Breast epithelium (tissue), 3 donors: ENCODE measurements at regions not wholly inside any gene's neighbourhood (a gene's known extent, or its start where the extent isn't known, plus 50 kb on each side); places are given as distances from the start of the nearest gene placed in this dataset.

Experiments
- POLR2A ChIP-seq: fragments of 450-650 bp; IDR thresholded peaks from one replicate; pipeline ENCODE4 v1.6.1; 2016; ENCODE audit warnings: antibody characterized with exemption, mild to moderate bottlenecking, moderate library complexity
- POLR2AphosphoS5 ChIP-seq, 3 donors: sonication (generic); formaldehyde crosslinking; IDR thresholded peaks; one replicate each; pipeline ENCODE4 v1.6.1; 2017; ENCODE audit warnings: antibody characterized with exemption in 3 of 3
- TF ChIP-seq, protein P1 (sequence below), 3 donors: fragments of 450-650 bp; IDR thresholded peaks; one replicate each; pipeline ENCODE4 v1.5.1; 2016 to 2017; ENCODE audit warnings: antibody characterized with exemption in 3 of 3, mild to moderate bottlenecking in 3 of 3, moderate library complexity in 3 of 3

DNA sequence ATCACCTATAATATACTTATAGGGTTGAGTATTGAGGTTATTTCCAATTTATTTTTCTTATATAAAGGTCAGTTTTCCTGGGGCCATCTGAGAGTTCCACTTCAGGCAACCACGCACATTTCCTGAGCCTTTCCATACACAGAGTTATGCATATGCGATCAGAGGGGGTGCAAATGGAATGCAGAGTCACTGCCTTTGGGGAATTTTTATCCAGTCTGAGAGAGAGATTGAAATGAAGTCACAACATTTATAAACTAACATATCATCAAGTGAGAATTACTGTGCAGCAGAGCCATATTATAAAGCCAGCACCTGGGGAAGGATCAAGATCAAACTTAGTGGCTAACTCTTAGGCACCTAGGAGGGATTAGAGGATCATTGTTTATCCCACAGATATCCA, 299.9 kb upstream of the PLXNA2 start:
- TF ChIP-seq, protein P1, sequence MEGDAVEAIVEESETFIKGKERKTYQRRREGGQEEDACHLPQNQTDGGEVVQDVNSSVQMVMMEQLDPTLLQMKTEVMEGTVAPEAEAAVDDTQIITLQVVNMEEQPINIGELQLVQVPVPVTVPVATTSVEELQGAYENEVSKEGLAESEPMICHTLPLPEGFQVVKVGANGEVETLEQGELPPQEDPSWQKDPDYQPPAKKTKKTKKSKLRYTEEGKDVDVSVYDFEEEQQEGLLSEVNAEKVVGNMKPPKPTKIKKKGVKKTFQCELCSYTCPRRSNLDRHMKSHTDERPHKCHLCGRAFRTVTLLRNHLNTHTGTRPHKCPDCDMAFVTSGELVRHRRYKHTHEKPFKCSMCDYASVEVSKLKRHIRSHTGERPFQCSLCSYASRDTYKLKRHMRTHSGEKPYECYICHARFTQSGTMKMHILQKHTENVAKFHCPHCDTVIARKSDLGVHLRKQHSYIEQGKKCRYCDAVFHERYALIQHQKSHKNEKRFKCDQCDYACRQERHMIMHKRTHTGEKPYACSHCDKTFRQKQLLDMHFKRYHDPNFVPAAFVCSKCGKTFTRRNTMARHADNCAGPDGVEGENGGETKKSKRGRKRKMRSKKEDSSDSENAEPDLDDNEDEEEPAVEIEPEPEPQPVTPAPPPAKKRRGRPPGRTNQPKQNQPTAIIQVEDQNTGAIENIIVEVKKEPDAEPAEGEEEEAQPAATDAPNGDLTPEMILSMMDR (IDR thresholded peaks at IDR 0.05): no peak
- TF ChIP-seq POLR2A (no peak), POLR2AphosphoS5 (IDR thresholded peaks at IDR 0.05) (no peak)
